ENCODE measurements at regions not wholly inside any gene's neighbourhood (a gene's known extent, or its start where the extent isn't known, plus 50 kb on each side); places are given as distances from the start of the nearest gene placed in this dataset.

DNA sequence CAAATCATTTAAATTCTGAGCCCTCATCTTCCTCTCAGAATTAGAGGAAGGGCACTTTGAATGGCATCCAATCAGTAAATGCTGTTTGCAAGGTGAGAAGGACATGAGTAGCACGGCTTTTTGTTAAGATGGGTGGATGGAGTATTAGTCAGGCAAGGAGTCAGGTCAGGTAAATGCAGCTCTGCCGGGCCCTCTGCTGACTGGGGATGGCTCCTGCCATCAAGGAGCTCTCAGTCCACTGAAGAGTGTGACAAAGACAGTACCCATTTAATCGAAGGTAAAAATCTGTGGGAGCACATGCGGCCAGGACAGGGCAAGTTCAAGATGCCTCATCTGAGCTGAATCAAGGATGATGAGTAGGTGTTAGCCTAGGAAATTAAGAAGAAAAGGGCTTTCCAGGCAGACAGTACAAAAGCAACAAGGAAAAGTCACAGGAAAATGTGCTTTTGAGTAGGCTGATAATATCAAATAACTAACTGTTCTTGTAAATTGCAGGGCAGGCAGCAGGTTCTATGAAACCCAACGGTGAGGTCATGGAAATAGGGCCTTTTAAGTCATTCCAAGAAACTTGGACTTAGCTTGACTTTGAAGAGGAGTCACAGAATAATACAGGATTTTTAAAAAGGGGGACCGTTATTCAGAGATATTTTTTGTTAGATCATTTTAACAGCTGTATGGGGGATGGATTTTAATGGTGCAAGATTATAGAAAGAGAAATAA is 670.5 kb upstream of the ARGLU1 start:
- intact Hi-C loops (cut with micrococcal nuclease; ENCODE audit: unreplicated experiment), result no loop called here
- Histone ChIP-seq H3K36me3 (ENCODE audit: low read depth) (no peaks in the 10 kb centered on the region), H3K4me1 (replicated peaks; ENCODE audit: insufficient read depth) (no peaks in the 10 kb centered on the region), H3K9me3 (ENCODE audit: insufficient read depth, low read depth) (no peaks in the 10 kb centered on the region), H3K4me2 (no peak overlapping the region), H3K79me2 (ENCODE audit: low read depth) (no peaks in the 10 kb centered on the region), H4K20me1 (ENCODE audit: insufficient read depth) (no peaks in the 10 kb centered on the region), H3K27ac (no peak overlapping the region), H3K4me3 (no peak overlapping the region), H3K27me3 (ENCODE audit: insufficient read depth, low read depth) (no peaks in the 10 kb centered on the region), H3F3A (ENCODE audit: insufficient read depth, low read depth) (no peaks in the 10 kb centered on the region), H3K9me2 (ENCODE audit: insufficient read depth) (no peaks in the 10 kb centered on the region), H2AFZ (no peak overlapping the region)
- no TSS peak for BruUV-seq (replicated peaks)
- TF ChIP-seq EZH2 (IDR thresholded peaks at IDR 0.05; ENCODE audit: low read depth), result no peak
- TF ChIP-seq, protein P1, sequence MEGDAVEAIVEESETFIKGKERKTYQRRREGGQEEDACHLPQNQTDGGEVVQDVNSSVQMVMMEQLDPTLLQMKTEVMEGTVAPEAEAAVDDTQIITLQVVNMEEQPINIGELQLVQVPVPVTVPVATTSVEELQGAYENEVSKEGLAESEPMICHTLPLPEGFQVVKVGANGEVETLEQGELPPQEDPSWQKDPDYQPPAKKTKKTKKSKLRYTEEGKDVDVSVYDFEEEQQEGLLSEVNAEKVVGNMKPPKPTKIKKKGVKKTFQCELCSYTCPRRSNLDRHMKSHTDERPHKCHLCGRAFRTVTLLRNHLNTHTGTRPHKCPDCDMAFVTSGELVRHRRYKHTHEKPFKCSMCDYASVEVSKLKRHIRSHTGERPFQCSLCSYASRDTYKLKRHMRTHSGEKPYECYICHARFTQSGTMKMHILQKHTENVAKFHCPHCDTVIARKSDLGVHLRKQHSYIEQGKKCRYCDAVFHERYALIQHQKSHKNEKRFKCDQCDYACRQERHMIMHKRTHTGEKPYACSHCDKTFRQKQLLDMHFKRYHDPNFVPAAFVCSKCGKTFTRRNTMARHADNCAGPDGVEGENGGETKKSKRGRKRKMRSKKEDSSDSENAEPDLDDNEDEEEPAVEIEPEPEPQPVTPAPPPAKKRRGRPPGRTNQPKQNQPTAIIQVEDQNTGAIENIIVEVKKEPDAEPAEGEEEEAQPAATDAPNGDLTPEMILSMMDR (conservative IDR thresholded peaks at IDR 0.05), result no peak
- ChIA-PET POLR2A (ENCODE audit: unreplicated experiment) (interaction anchor here (0.6 to 0.7 kb wide), 2 partner anchors 161 to 1065 kb away, joined by 6 to 7 read pairs; no protein-coding TSS in a partner anchor), CTCF (no interaction called here)
- DNase-seq, result no peak

DNA sequence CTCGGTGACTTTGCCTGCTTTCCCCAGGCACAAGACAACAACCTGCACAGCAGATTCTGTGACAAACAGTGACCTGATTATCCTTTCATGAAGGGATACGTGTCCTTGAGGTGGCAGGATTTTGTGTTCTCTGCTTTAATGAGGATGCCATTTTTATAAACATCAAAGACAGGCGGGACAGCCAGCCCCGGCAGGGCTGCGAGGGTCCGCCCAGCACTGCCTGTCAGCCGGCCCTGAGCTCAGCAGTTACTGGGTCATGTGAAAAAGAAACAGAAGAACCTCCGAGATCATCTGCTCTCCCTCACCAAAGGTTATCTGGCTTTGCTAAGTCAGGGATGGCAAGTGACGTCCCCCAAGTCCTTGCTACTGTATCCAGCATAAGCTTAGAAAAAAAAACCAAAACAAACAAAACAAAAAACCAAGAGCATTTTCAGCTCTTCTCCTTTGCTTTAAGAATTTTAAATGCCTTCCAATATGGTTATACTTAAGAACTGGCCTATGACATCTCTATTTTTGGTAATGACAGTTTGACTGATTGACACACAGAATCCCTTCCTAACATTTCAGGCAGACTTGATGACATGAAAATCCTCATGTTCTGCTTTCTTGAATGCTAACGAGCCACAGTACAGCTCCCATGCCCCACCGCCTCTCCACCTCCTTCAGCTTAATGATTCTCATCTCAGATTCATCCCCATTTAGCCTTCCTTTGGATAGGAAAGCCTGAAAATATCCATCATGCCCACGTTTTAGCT is 666.6 kb upstream of the ARGLU1 start:
- Histone ChIP-seq H3K27ac (no peak overlapping the region), H4K20me1 (ENCODE audit: insufficient read depth) (no peaks in the 10 kb centered on the region), H3K27me3 (ENCODE audit: insufficient read depth, low read depth) (no peaks in the 10 kb centered on the region), H2AFZ (no peak overlapping the region), H3K4me1 (replicated peaks; ENCODE audit: insufficient read depth) (no peaks in the 10 kb centered on the region), H3F3A (ENCODE audit: insufficient read depth, low read depth) (no peaks in the 10 kb centered on the region), H3K9me2 (ENCODE audit: insufficient read depth) (no peaks in the 10 kb centered on the region), H3K79me2 (ENCODE audit: low read depth) (no peaks in the 10 kb centered on the region), H3K9me3 (ENCODE audit: insufficient read depth, low read depth) (no peaks in the 10 kb centered on the region), H3K4me2 (no peak overlapping the region), H3K4me3 (no peak overlapping the region), H3K36me3 (ENCODE audit: low read depth) (no peaks in the 10 kb centered on the region)
- no TSS peak for BruUV-seq (replicated peaks)
- CTCF ChIA-PET, result no interaction called here
- no peak for DNase-seq
- intact Hi-C loops (cut with micrococcal nuclease; ENCODE audit: unreplicated experiment), result no loop called here
- no peak for TF ChIP-seq EZH2 (IDR thresholded peaks at IDR 0.05; ENCODE audit: low read depth)
- TF ChIP-seq, protein P1 (conservative IDR thresholded peaks at IDR 0.05), result no peak
- POLR2A ChIA-PET (ENCODE audit: unreplicated experiment), result no interaction called here

DNA sequence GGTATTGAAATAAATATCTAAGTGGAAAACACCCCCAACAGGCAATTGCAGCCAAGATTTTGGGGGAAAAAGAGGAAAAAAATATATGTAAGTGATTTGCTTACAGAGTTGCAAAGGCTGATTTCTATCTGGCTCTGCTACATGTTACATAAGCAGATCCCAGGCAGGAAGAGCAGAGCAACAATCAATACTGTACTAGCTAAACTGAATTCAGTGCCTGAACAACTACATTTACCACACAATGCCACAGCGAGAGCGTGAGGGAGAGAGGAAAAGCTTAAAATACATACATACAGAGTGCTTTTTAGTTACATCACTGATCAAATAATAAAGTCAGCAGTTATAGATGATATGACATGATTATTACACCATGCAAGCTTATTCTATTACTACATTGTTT is 665.6 kb upstream of the ARGLU1 start:
- no TSS peak for BruUV-seq (replicated peaks)
- no peaks in the 10 kb centered on the region for H3K4me1 ChIP-seq (replicated peaks; ENCODE audit: insufficient read depth)
- H3K4me2 ChIP-seq, result no peak overlapping the region
- DNase-seq, result no peak
- no peaks in the 10 kb centered on the region for H3K79me2 ChIP-seq (ENCODE audit: low read depth)
- TF ChIP-seq, protein P1 (conservative IDR thresholded peaks at IDR 0.05), result no peak
- no peak for TF ChIP-seq EZH2 (IDR thresholded peaks at IDR 0.05; ENCODE audit: low read depth)
- H4K20me1 ChIP-seq (ENCODE audit: insufficient read depth), result no peaks in the 10 kb centered on the region
- intact Hi-C loops (cut with micrococcal nuclease; ENCODE audit: unreplicated experiment), result no loop called here
- H3K4me3 ChIP-seq, result no peak overlapping the region
- no peak overlapping the region for H2AFZ ChIP-seq
- no peaks in the 10 kb centered on the region for H3F3A ChIP-seq (ENCODE audit: insufficient read depth, low read depth)
- CTCF ChIA-PET, result no interaction called here
- H3K27ac ChIP-seq, result no peak overlapping the region
- no peaks in the 10 kb centered on the region for H3K9me2 ChIP-seq (ENCODE audit: insufficient read depth)
- POLR2A ChIA-PET (ENCODE audit: unreplicated experiment), result no interaction called here
- no peaks in the 10 kb centered on the region for H3K27me3 ChIP-seq (ENCODE audit: insufficient read depth, low read depth)
- H3K36me3 ChIP-seq (ENCODE audit: low read depth), result no peaks in the 10 kb centered on the region
- H3K9me3 ChIP-seq (ENCODE audit: insufficient read depth, low read depth), result no peaks in the 10 kb centered on the region
